Tibial nerve (tissue), 4 donors: ENCODE measurements at regions not wholly inside any gene's neighbourhood (a gene's known extent, or its start where the extent isn't known, plus 50 kb on each side); places are given as distances from the start of the nearest gene placed in this dataset.

Source experiments
- DNase-seq, 2 donors: peaks; one replicate each; pipeline ENCODE4 v3.0.0-alpha.2; 2019; ENCODE audit warnings: low spot score in 2 of 2
- H3K27ac ChIP-seq, 4 donors: fragments of 200-600 bp; sonication (generic) in 3 of 4; one replicate each; pipeline ENCODE4 v1.5.1; 2017 to 2019; ENCODE audit warnings: mild to moderate bottlenecking in 1 of 4
- H3K27me3 ChIP-seq, 2 donors: fragments of 200-600 bp; sonication (generic) in 1 of 2; one replicate each; pipeline versions ENCODE4 v1.5.1 to v1.6.0; 2017 to 2019
- H3K36me3 ChIP-seq, 3 donors: fragments of 200-600 bp; sonication (generic); one replicate each; pipeline ENCODE4 v1.5.1; 2018 to 2019
- H3K4me1 ChIP-seq, 4 donors: fragments of 200-600 bp; sonication (generic) in 3 of 4; one replicate each; pipeline ENCODE4 v1.5.1; 2017 to 2019
- H3K4me3 ChIP-seq, 4 donors: fragments of 200-600 bp; sonication (generic) in 3 of 4; one replicate each; pipeline ENCODE4 v1.5.1; 2017 to 2019; ENCODE audit warnings: mild to moderate bottlenecking in 1 of 4, moderate library complexity in 1 of 4
- H3K9me3 ChIP-seq, 4 donors: fragments of 200-600 bp; sonication (generic) in 3 of 4; one replicate each; pipeline ENCODE4 v1.5.1; 2017 to 2019
- EP300 ChIP-seq, 2 donors: sonication (generic); formaldehyde crosslinking; IDR thresholded peaks; one replicate each; pipeline ENCODE4 v1.6.1; 2017; ENCODE audit warnings: antibody characterized with exemption in 2 of 2, mild to moderate bottlenecking in 1 of 2
- POLR2A ChIP-seq, 2 donors: fragments of 450-650 bp; IDR thresholded peaks; one replicate each; pipeline ENCODE4 v1.6.1; 2017; ENCODE audit warnings: antibody characterized with exemption in 2 of 2, mild to moderate bottlenecking in 2 of 2, moderate library complexity in 2 of 2
- WGBS, 2 donors: methylation state at CpG; one replicate each; pipeline ENCODE4 v1.1.5; 2018; 5-methylcytosine and 5-hydroxymethylcytosine counted together
- TF ChIP-seq, protein P1 (sequence below), 5 experiments: fragments of 200-600 bp in 3 of 5; fragments of 450-650 bp in 2 of 5; sonication (generic) in 3 of 5; IDR thresholded peaks; one replicate each; pipeline ENCODE4 v1.5.1; 2016 to 2019; ENCODE audit warnings: antibody characterized with exemption in 5 of 5, mild to moderate bottlenecking in 3 of 5, moderate library complexity in 2 of 5

DNA sequence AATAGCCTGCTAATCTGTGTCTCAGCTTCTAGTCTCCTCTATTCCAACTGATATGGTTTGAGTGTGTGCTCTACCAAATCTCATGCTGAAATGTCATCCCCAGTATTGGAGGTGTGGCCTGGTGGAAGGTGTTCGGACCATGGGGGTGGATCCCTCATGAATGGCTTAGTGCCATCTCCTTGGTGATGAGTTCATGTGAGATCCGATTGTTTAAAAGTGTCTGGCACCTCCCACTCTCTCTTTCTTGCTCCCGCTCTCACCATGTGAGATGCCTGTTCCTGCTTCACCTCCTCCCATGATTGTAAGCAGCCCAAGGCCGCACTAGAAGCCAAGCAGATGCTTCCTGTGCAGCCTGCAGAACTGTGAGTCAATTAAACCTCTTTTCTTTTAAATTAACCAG lies 73.5 kb upstream of the CAMK1G start:
- TF ChIP-seq POLR2A (IDR thresholded peaks at IDR 0.05) (no peak), EP300 (IDR thresholded peaks at IDR 0.05) (no peak)
- TF ChIP-seq, protein P1, sequence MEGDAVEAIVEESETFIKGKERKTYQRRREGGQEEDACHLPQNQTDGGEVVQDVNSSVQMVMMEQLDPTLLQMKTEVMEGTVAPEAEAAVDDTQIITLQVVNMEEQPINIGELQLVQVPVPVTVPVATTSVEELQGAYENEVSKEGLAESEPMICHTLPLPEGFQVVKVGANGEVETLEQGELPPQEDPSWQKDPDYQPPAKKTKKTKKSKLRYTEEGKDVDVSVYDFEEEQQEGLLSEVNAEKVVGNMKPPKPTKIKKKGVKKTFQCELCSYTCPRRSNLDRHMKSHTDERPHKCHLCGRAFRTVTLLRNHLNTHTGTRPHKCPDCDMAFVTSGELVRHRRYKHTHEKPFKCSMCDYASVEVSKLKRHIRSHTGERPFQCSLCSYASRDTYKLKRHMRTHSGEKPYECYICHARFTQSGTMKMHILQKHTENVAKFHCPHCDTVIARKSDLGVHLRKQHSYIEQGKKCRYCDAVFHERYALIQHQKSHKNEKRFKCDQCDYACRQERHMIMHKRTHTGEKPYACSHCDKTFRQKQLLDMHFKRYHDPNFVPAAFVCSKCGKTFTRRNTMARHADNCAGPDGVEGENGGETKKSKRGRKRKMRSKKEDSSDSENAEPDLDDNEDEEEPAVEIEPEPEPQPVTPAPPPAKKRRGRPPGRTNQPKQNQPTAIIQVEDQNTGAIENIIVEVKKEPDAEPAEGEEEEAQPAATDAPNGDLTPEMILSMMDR (IDR thresholded peaks at IDR 0.05), result no peak
- no peaks in the 10 kb centered on the region for H3K36me3 ChIP-seq
- DNase-seq, result no peak
- H3K27me3 ChIP-seq, result no peaks in the 10 kb centered on the region
- peaks cover 0 to 5% (median 0%) of the 10 kb centered on the region in 4 donors for H3K9me3 ChIP-seq
- H3K4me1 ChIP-seq, result no peaks in the 10 kb centered on the region
- H3K27ac ChIP-seq, result no peak overlapping the region
- WGBS, 2 donors, result 61 to 65% methylated on average over 4 of the region's 4 CpGs
- H3K4me3 ChIP-seq, result no peak overlapping the region

DNA sequence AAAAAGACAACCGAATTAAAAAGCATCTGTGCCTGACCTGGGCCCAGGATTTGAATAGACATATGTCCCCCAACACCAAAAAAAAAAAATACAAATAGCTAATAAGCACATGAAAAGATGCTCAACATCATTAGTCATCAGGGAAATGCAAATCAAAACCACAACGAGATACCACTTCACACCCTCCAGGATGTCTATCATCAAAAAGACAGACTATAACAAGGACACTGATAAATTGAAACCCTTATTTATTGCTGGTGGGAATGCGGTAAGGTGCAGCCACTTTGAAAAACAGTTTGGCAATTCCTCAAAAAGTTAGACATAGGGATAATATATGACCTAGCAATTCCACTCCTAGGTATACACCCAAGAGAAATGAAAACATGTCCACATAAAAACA lies 72.3 kb upstream of the CAMK1G start:
- Histone ChIP-seq H3K27ac (no peak overlapping the region), H3K9me3 (peaks cover 0 to 5% (median 0%) of the 10 kb centered on the region in 4 donors), H3K4me3 (no peak overlapping the region), H3K36me3 (no peaks in the 10 kb centered on the region), H3K27me3 (no peaks in the 10 kb centered on the region), H3K4me1 (no peaks in the 10 kb centered on the region)
- TF ChIP-seq EP300 (IDR thresholded peaks at IDR 0.05) (no peak), POLR2A (IDR thresholded peaks at IDR 0.05) (no peak)
- TF ChIP-seq, protein P1 (IDR thresholded peaks at IDR 0.05), result no peak
- DNase-seq, result no peak
- WGBS, 2 donors, result 50 to 56% methylated on average over 3 of the region's 3 CpGs

DNA sequence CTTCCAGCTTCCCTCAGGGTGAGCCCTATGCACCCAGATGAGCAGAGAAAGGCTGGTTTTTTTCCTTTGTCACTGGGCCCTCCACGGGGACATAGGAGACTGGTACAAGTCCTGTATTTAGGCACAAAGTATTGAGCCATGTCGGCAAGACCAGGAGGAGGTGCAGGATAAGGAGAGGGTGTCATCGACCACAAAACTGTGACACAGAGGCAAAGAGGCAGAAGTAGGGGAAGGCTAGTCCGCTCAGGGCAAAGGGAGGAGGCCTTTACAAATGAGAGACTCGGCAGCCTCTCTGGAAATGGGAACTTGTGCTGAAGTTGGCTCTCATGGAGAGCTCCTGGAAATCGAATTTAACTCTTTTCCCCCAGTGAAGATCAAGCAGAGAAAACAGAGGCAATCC lies 70.7 kb upstream of the CAMK1G start:
- Histone ChIP-seq H3K36me3 (no peaks in the 10 kb centered on the region), H3K27me3 (no peaks in the 10 kb centered on the region), H3K4me3 (no peak overlapping the region), H3K9me3 (peaks cover 0 to 5% (median 0%) of the 10 kb centered on the region in 4 donors), H3K27ac (no peak overlapping the region), H3K4me1 (no peaks in the 10 kb centered on the region)
- TF ChIP-seq EP300 (IDR thresholded peaks at IDR 0.05) (no peak), POLR2A (IDR thresholded peaks at IDR 0.05) (no peak)
- TF ChIP-seq, protein P1 (IDR thresholded peaks at IDR 0.05), result no peak
- DNase-seq, result no peak
- WGBS, 2 donors, result 61 to 65% methylated on average over 6 of the region's 6 CpGs

DNA sequence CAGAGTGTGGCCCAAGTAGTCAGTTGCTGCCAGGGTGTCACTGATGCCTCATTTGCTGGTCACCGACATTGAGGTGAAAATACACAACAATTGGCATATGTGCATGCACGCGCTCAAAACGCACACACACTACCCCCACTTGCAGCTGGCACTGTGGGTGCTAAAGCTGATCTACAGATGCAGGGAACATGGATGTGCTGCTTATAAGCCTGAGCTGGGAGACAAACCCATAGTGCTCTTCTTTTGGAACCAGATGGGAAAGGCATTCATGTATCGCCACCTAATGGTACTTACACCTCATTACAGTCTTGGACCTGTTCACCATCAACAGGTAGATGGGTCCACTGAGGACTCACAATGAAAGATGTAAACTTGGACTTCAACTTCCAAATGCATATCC lies 70.3 kb upstream of the CAMK1G start:
- TF ChIP-seq EP300 (IDR thresholded peaks at IDR 0.05), result no peak
- H3K9me3 ChIP-seq, result peaks cover 0 to 5% (median 0%) of the 10 kb centered on the region in 4 donors
- no peaks in the 10 kb centered on the region for H3K36me3 ChIP-seq
- no peak overlapping the region for H3K4me3 ChIP-seq
- no peak overlapping the region for H3K27ac ChIP-seq
- no peaks in the 10 kb centered on the region for H3K27me3 ChIP-seq
- no peaks in the 10 kb centered on the region for H3K4me1 ChIP-seq
- no peak for DNase-seq
- 56 to 60% methylated on average over 5 of the region's 5 CpGs for WGBS, 2 donors

DNA sequence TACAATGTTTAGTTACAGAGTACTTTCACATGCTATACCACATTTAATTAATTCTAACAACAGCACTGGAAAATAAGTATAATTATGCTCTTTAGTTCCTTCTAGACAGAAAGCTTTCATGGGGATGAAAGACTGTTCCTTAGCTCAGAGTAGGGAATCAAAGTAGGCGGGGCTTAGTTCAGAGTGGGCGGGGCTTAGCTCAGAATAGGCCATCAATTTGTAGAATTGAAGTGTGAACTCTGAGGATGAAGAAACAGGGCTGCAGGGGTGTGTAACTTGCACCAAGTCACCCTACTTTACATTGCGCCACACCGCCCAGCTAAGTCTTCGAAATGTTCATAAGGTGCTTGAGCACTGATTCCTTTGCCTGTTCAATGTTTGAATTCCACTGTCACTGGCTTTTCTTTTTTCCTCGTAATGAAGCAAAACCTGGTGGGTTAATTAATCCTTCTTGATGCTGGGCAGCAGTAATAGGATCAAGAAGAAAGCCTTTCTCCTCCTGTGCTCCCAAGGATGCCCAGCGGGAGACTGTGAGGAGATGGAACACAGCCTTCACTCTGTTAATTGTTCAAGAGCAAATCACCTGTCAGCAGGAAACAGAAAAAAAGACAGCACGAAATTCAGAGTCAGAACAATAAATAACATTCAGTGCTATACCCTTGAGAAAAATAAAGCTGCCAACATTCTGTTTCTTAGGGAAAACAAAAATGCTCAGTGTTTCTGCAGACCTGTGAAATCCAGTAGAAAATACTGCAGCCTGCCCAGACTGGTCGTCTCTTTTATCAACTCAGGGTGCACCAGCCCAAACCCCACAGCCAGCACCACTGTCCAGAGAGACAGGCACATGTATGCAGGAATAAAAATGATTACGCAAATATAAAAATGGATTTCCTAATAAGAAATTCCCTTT lies 66.5 kb upstream of the CAMK1G start:
- TF ChIP-seq, protein P1 (IDR thresholded peaks at IDR 0.05), result no peak
- TF ChIP-seq POLR2A (IDR thresholded peaks at IDR 0.05) (no peak), EP300 (IDR thresholded peaks at IDR 0.05) (no peak)
- Histone ChIP-seq H3K4me3 (no peak overlapping the region), H3K36me3 (no peaks in the 10 kb centered on the region), H3K4me1 (no peaks in the 10 kb centered on the region), H3K9me3 (peaks cover 0 to 2% (median 0%) of the 10 kb centered on the region in 4 donors), H3K27ac (no peak overlapping the region), H3K27me3 (peaks cover 0 to 6% of the 10 kb centered on the region in 2 donors)
- no peak for DNase-seq
- 41 to 52% methylated on average over 10 of the region's 10 CpGs for WGBS, 2 donors
